Progenitor cell of endocrine pancreas (in vitro differentiated cells): ENCODE measurements at regions not wholly inside any gene's neighbourhood (a gene's known extent, or its start where the extent isn't known, plus 50 kb on each side); places are given as distances from the start of the nearest gene placed in this dataset.

Source experiments
- DNase-seq: peaks from one replicate; pipeline ENCODE4 v3.0.0; 2021; ENCODE audit warnings: low spot score; ENCODE audit not compliant: unreplicated experiment
- H3K27ac Mint-ChIP-seq: 2 replicates; pipeline ENCODE4 v1.8.0; 2021; ENCODE audit warnings: mild to moderate bottlenecking, moderate library complexity, mixed read lengths
- H3K27me3 Mint-ChIP-seq: 2 replicates; pipeline ENCODE4 v1.8.0; 2021; ENCODE audit warnings: mixed read lengths
- H3K36me3 Mint-ChIP-seq: 2 replicates; pipeline ENCODE4 v1.8.0; 2022; ENCODE audit warnings: mixed read lengths; ENCODE audit not compliant: insufficient read depth
- H3K4me1 Mint-ChIP-seq: 2 replicates; pipeline ENCODE4 v1.8.0; 2021; ENCODE audit warnings: low read depth, mixed read lengths
- H3K4me3 Mint-ChIP-seq: 2 replicates; pipeline ENCODE4 v1.8.0; 2021; ENCODE audit warnings: low read depth, mild to moderate bottlenecking, moderate library complexity, mixed read lengths
- H3K9me3 Mint-ChIP-seq: 2 replicates; pipeline ENCODE4 v1.8.0; 2021; ENCODE audit warnings: low read depth, mixed read lengths
- TF ChIP-seq, protein P1 (sequence below): fragments of 200-600 bp; sonication (generic); IDR thresholded peaks from one replicate; pipeline ENCODE4 v1.5.0; 2021; ENCODE audit warnings: antibody characterized with exemption, mild to moderate bottlenecking; ENCODE audit not compliant: unreplicated experiment

DNA sequence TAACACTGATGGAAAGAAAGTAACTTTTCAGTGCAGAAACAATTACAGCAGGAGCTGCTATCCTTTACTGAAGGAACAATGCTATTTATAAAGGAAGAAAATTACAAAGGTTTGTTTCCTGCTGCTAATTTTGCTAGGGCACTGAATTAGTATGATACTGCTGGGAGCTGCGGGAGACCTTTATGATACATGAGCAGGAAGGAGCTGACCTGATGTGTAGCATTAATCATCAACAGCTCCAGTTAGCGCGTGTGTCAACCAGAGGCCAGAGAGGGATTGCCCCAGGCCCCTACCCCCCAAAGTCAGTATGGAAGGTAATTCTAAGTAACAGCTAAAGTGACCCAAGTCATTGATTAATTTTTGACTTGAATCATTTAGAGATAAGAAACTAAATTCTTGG, 728.9 kb downstream of the PCDH18 start:
- Mint-ChIP-seq H3K27ac (no peak overlapping the region), H3K36me3 (no peaks in the 10 kb centered on the region), H3K4me1 (peaks cover 5% of the 10 kb centered on the region), H3K27me3 (no peaks in the 10 kb centered on the region), H3K9me3 (peaks cover 8% of the 10 kb centered on the region), H3K4me3 (no peak overlapping the region)
- TF ChIP-seq, protein P1, sequence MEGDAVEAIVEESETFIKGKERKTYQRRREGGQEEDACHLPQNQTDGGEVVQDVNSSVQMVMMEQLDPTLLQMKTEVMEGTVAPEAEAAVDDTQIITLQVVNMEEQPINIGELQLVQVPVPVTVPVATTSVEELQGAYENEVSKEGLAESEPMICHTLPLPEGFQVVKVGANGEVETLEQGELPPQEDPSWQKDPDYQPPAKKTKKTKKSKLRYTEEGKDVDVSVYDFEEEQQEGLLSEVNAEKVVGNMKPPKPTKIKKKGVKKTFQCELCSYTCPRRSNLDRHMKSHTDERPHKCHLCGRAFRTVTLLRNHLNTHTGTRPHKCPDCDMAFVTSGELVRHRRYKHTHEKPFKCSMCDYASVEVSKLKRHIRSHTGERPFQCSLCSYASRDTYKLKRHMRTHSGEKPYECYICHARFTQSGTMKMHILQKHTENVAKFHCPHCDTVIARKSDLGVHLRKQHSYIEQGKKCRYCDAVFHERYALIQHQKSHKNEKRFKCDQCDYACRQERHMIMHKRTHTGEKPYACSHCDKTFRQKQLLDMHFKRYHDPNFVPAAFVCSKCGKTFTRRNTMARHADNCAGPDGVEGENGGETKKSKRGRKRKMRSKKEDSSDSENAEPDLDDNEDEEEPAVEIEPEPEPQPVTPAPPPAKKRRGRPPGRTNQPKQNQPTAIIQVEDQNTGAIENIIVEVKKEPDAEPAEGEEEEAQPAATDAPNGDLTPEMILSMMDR, result no peak
- no peak for DNase-seq

DNA sequence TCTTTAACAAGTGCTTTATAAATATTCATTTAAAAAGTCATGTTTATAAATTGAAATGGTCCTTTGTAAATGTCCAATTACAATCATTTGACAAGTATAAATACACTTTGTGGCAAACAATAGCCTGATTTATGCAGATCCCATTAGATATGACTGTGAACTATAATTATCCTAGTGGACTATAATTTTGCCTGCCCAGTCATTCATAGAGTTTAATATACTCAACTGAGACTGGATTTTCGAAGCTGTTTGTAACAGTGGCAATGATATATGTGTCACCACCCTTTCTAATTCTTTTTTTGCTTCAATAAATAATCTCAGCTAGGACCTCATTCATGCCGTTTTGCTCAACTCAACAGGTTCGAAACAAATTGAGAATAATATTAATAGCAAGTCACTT, 732.0 kb downstream of the PCDH18 start:
- TF ChIP-seq, protein P1, result no peak
- Mint-ChIP-seq H3K4me3 (no peak overlapping the region), H3K4me1 (peaks cover 5% of the 10 kb centered on the region), H3K27ac (no peak overlapping the region), H3K36me3 (no peaks in the 10 kb centered on the region), H3K9me3 (no peaks in the 10 kb centered on the region), H3K27me3 (no peaks in the 10 kb centered on the region)
- DNase-seq, result no peak

DNA sequence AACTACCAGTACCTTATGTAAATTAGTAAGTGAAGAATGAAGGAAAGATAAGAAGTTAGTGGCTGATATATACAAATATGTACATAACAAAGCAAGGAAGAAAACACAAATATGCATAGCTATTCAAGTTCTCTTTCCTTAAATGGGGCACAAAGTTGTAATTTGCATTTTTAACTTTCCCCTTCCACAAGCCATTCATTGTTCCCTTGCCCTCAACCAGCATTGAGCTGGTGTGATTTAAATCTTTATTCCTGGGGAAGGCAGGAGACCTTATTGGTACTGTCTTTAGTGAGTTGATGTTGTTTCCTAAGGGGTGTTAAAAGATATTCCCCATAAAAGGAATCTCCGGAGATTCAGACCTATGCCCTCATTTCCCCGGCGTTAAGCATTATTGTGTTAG, 735.3 kb downstream of the PCDH18 start:
- no peaks in the 10 kb centered on the region for H3K9me3 Mint-ChIP-seq
- no peaks in the 10 kb centered on the region for H3K4me1 Mint-ChIP-seq
- no peak overlapping the region for H3K4me3 Mint-ChIP-seq
- H3K27me3 Mint-ChIP-seq, result no peaks in the 10 kb centered on the region
- H3K36me3 Mint-ChIP-seq, result no peaks in the 10 kb centered on the region
- TF ChIP-seq, protein P1, result no peak
- no peak for DNase-seq
- H3K27ac Mint-ChIP-seq, result no peak overlapping the region

DNA sequence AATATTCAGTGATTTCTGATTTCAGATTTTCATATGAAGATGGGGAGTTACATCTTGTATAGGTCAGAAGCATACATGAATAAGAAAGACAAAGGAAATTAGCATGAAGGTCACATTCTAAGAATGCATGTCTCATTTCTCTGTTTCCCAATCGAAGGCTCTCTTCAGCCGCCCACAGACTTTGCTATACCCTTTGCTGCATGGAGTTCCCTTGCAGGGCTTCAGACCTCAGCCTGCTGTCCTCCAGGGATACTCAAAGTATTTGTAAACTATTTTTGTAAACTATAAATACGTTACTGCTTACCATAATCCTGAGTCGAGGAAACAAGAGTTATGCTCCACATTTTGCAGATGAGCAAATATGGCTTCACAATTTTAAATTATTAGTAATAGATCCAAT, 738.4 kb downstream of the PCDH18 start:
- Mint-ChIP-seq H3K9me3 (no peaks in the 10 kb centered on the region), H3K4me3 (no peak overlapping the region), H3K36me3 (no peaks in the 10 kb centered on the region), H3K27ac (no peak overlapping the region), H3K27me3 (no peaks in the 10 kb centered on the region), H3K4me1 (no peaks in the 10 kb centered on the region)
- no peak for DNase-seq
- TF ChIP-seq, protein P1, result no peak

DNA sequence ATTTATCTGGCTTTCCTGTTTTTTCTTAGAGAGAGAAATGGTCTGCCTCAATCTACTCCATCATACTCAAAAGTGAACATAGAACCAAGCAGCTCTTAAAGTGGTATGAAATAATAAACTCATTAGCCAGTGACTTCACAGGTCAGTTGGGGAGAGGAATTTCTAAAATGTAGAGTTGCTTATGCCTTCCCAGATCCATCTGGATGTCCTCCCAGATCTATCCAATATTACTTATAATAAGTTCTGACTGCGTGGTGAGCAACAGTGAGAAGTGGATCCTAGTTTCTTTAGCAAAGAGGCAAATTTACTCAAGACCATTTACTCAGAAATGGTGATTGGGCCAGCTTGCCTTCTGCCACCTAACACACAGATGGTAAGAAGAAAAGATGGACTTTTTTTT, 748.0 kb downstream of the PCDH18 start:
- peaks cover 7% of the 10 kb centered on the region for H3K9me3 Mint-ChIP-seq

More for the DNA sequence above, 748.0 kb downstream of the PCDH18 start:
- Mint-ChIP-seq H3K36me3 (peaks cover 1% of the 10 kb centered on the region), H3K4me3 (no peak overlapping the region), H3K4me1 (no peaks in the 10 kb centered on the region), H3K27me3 (no peaks in the 10 kb centered on the region), H3K27ac (no peak overlapping the region)
- DNase-seq, result no peak
- TF ChIP-seq, protein P1, result no peak
